ENCODE measurements at regions not wholly inside any gene's neighbourhood (a gene's known extent, or its start where the extent isn't known, plus 50 kb on each side); places are given as distances from the start of the nearest gene placed in this dataset.

DNA sequence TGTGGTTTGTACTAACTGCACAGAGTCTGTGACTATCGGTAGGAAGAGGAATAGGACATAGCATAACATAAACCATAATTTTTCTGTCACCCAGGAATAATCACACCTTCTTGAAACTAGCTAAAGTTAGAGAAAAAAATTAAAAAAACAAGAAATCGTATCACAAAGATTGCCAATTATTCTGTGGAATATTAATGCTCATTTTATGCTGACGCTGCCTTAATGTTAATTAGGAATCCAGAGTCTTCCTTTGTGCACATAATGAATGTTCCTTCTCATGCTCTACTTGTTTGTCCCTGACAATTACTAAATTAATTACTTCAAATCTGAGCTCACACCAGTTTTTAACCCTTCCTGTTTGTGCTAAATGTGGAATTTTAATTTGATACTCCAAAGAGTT, 772.7 kb upstream of the EPHA5 start:
- WGBS, result 78% methylated on average over 3 of the region's 3 CpGs
- Histone ChIP-seq H3K4me3 (no peak overlapping the region), H3K4me1 (no peaks in the 10 kb centered on the region), H3K9me3 (no peaks in the 10 kb centered on the region), H3K36me3 (no peaks in the 10 kb centered on the region), H3K27ac (replicated peaks in 1 of 4) (no peak overlapping the region), H3K27me3 (no peaks in the 10 kb centered on the region)
- intact Hi-C loops (cut with DNase I), result no loop called here
- TF ChIP-seq POLR2AphosphoS5 (IDR thresholded peaks at IDR 0.05) (no peak), EP300 (IDR thresholded peaks at IDR 0.05) (no peak), POLR2A (IDR thresholded peaks at IDR 0.05; ENCODE audit: low read depth) (no peak)
- TF ChIP-seq, protein P1, sequence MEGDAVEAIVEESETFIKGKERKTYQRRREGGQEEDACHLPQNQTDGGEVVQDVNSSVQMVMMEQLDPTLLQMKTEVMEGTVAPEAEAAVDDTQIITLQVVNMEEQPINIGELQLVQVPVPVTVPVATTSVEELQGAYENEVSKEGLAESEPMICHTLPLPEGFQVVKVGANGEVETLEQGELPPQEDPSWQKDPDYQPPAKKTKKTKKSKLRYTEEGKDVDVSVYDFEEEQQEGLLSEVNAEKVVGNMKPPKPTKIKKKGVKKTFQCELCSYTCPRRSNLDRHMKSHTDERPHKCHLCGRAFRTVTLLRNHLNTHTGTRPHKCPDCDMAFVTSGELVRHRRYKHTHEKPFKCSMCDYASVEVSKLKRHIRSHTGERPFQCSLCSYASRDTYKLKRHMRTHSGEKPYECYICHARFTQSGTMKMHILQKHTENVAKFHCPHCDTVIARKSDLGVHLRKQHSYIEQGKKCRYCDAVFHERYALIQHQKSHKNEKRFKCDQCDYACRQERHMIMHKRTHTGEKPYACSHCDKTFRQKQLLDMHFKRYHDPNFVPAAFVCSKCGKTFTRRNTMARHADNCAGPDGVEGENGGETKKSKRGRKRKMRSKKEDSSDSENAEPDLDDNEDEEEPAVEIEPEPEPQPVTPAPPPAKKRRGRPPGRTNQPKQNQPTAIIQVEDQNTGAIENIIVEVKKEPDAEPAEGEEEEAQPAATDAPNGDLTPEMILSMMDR (IDR thresholded peaks at IDR 0.05), result no peak
- DNase-seq (ENCODE audit: extremely low spot score), result no peak

DNA sequence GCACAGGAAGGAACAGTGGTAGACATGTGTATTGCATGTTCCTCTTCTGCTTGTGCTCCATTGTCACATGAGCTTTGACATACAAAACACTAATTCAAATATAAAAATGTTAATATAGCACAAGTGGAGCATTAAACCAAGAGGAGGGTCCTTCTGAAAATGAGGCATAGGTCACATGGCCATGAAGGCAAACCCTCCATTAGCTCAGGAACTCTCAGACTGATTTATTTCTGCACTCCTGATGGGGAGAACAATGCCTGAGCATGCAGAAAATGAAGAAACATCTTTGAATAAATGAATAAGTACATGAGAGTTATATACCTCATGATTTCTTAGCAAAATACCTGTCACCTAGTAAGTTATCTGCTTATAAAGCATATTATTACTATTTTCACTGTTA, 769.2 kb upstream of the EPHA5 start:
- intact Hi-C loops (cut with DNase I), result no loop called here
- TF ChIP-seq, protein P1 (IDR thresholded peaks at IDR 0.05), result no peak
- TF ChIP-seq POLR2A (IDR thresholded peaks at IDR 0.05; ENCODE audit: low read depth) (no peak), EP300 (IDR thresholded peaks at IDR 0.05) (no peak), POLR2AphosphoS5 (IDR thresholded peaks at IDR 0.05) (no peak)
- H3K4me1 ChIP-seq, result no peaks in the 10 kb centered on the region
- DNase-seq (ENCODE audit: extremely low spot score), result no peak
- H3K36me3 ChIP-seq, result no peaks in the 10 kb centered on the region
- no peaks in the 10 kb centered on the region for H3K27me3 ChIP-seq
- H3K27ac ChIP-seq (replicated peaks in 1 of 4), result no peak overlapping the region
- no peak overlapping the region for H3K4me3 ChIP-seq
- H3K9me3 ChIP-seq, result no peaks in the 10 kb centered on the region

DNA sequence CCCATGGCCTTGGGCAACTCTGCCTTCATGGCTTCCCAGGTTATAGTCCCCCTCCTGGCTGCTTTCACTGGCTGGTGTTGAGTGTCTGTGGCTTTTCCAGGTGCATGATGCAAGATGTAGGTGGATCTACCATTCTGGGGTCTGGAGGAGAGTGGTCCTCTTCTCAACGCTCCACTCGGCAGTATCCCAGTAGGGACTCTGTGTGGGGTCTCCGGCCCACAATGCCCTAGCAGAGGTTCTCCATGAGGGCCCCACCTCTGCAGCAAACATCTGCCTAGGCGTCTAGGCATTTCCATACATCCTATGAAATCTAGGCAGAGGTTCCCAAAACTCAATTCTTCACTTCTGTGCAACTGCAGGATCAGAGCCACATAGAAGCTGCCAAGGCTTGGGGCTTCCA, 763.4 kb upstream of the EPHA5 start:
- no peak for DNase-seq (ENCODE audit: extremely low spot score)
- intact Hi-C loops (cut with DNase I), result no loop called here
- TF ChIP-seq POLR2AphosphoS5 (IDR thresholded peaks at IDR 0.05), result no peak
- TF ChIP-seq, protein P1 (IDR thresholded peaks at IDR 0.05), result no peak

DNA sequence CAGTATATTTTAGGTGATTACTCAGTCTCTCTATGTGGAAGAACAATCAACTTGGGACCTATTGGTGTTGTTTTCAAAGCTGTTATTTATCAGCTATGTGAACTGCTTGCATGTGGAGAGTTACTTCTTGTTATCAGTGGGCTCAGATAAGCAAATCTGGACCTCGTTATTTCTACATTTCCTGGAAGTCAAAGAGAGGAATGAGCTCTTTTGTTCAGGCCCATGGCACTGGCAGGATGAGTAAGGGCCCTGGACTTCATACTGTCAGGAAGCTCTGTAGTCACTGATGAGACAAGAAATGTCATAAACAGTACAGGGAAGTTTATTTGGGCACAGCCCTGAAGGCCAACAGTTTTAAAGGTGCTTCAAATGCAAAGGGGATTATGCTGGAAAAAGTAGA, 760.6 kb upstream of the EPHA5 start:
- DNase-seq (ENCODE audit: extremely low spot score), result no peak
- no peak overlapping the region for H3K27ac ChIP-seq (replicated peaks in 1 of 4)
- TF ChIP-seq, protein P1 (IDR thresholded peaks at IDR 0.05), result no peak
- no peak for TF ChIP-seq POLR2A (IDR thresholded peaks at IDR 0.05; ENCODE audit: low read depth)
- no peaks in the 10 kb centered on the region for H3K9me3 ChIP-seq
- H3K4me1 ChIP-seq, result no peaks in the 10 kb centered on the region
- 13% methylated on average over 1 of the region's 1 CpG for WGBS
- no peaks in the 10 kb centered on the region for H3K27me3 ChIP-seq
- no peak overlapping the region for H3K4me3 ChIP-seq
- no peaks in the 10 kb centered on the region for H3K36me3 ChIP-seq
- intact Hi-C loops (cut with DNase I), result no loop called here

More for the DNA sequence above, 763.4 kb upstream of the EPHA5 start:
- Histone ChIP-seq H3K36me3 (no peaks in the 10 kb centered on the region), H3K27me3 (no peaks in the 10 kb centered on the region), H3K4me3 (no peak overlapping the region), H3K9me3 (no peaks in the 10 kb centered on the region), H3K4me1 (no peaks in the 10 kb centered on the region), H3K27ac (replicated peaks in 1 of 4) (no peak overlapping the region)
- 92% methylated on average over 2 of the region's 4 CpGs for WGBS

DNA sequence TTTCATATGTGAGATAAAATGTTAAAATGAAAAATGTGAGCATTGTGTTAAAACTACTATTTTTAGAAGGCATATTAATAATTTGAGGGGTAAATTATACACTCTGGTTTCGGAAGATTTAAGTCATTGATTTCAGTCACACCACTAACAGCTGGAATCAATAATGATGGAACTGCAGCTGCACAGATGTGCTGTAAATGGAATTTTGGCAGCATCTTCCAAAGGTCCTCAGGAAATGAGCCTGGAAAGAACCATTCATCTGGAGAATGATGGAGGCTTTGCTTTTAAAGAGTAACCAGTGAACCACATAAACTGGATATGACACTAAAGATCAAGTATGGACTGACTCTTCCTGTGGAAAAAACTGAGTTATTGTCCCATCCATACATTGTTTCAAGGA, 759.0 kb upstream of the EPHA5 start:
- no peak overlapping the region for H3K4me3 ChIP-seq
- WGBS, result 36% methylated on average over 1 of the region's 1 CpG
- no peaks in the 10 kb centered on the region for H3K4me1 ChIP-seq
- intact Hi-C loops (cut with DNase I), result no loop called here
- no peaks in the 10 kb centered on the region for H3K36me3 ChIP-seq
- no peaks in the 10 kb centered on the region for H3K27me3 ChIP-seq
- no peak for DNase-seq (ENCODE audit: extremely low spot score)
- TF ChIP-seq EP300 (IDR thresholded peaks at IDR 0.05) (no peak), POLR2AphosphoS5 (IDR thresholded peaks at IDR 0.05) (no peak), POLR2A (IDR thresholded peaks at IDR 0.05; ENCODE audit: low read depth) (no peak)
- TF ChIP-seq, protein P1 (IDR thresholded peaks at IDR 0.05), result no peak
- H3K27ac ChIP-seq (replicated peaks in 1 of 4), result no peak overlapping the region
- no peaks in the 10 kb centered on the region for H3K9me3 ChIP-seq

Measured in esophagus muscularis mucosa (tissue), 4 donors.